Heart left ventricle (tissue), 16 donors: ENCODE measurements at regions not wholly inside any gene's neighbourhood (a gene's known extent, or its start where the extent isn't known, plus 50 kb on each side); places are given as distances from the start of the nearest gene placed in this dataset.
A peak's percentile ranks its signal among the peaks of the same experiment; 100 is the strongest.

Source experiments
- ATAC-seq, 4 donors: fragments of 200-7000 bp; cut with Tn5 transposase; one replicate each; pipeline ENCODE4 v1.9.1; 2020 to 2022; ENCODE audit warnings: moderate library complexity in 4 of 4, mild to moderate bottlenecking in 3 of 4, moderate number of reproducible peaks in 1 of 4
- DNase-seq, 5 donors: peaks; one replicate each; pipeline ENCODE4 v3.0.0-alpha.2; 2020
- H3K27ac ChIP-seq, 12 donors: fragments of 200-600 bp; sonication (generic) in 4 of 12; one replicate each; pipeline versions ENCODE4 v1.5.0 to v1.8.0; 2016 to 2022; ENCODE audit warnings: mild to moderate bottlenecking in 2 of 12
- H3K27me3 ChIP-seq, 9 donors: fragments of 200-600 bp; sonication (generic) in 2 of 9; one replicate each; pipeline versions ENCODE4 v1.5.1 to v1.8.0; 2016 to 2022; ENCODE audit warnings: mild to moderate bottlenecking in 3 of 9
- H3K36me3 ChIP-seq, 9 donors: fragments of 200-600 bp; sonication (generic) in 2 of 9; one replicate each; pipeline versions ENCODE4 v1.5.0 to v1.8.0; 2018 to 2022; ENCODE audit warnings: mild to moderate bottlenecking in 2 of 9
- H3K4me1 ChIP-seq, 12 donors: fragments of 200-600 bp; sonication (generic) in 4 of 12; one replicate each; pipeline versions ENCODE4 v1.5.0 to v1.8.0; 2016 to 2022; ENCODE audit warnings: mild to moderate bottlenecking in 3 of 12
- H3K4me3 ChIP-seq, 12 donors: fragments of 200-600 bp; sonication (generic) in 4 of 12; one replicate each; pipeline versions ENCODE4 v1.5.0 to v1.8.0; 2017 to 2022; ENCODE audit warnings: mild to moderate bottlenecking in 9 of 12, moderate library complexity in 4 of 12
- H3K9me3 ChIP-seq, 12 donors: fragments of 200-600 bp; sonication (generic) in 4 of 12; one replicate each; pipeline versions ENCODE4 v1.5.0 to v1.8.0; 2016 to 2022; ENCODE audit warnings: mild to moderate bottlenecking in 1 of 12
- CTCF ChIP-seq, 12 donors: fragments of 200-600 bp; sonication (generic) in 4 of 12; IDR thresholded peaks; one replicate each; pipeline versions ENCODE4 v1.5.0 to v1.8.0; 2018 to 2022; ENCODE audit warnings: antibody characterized with exemption in 12 of 12, mild to moderate bottlenecking in 5 of 12
- POLR2A ChIP-seq, 2 donors: fragments of 450-650 bp; IDR thresholded peaks; one replicate each; pipeline ENCODE4 v1.6.1; 2017; ENCODE audit warnings: antibody characterized with exemption in 2 of 2, mild to moderate bottlenecking in 2 of 2, moderate library complexity in 2 of 2
- WGBS, 4 donors: extraction: QIAGEN DNeasy Blood & Tissue Kit in 2 of 4; methylation state at CpG; one replicate each; pipeline versions ENCODE4 v1.1.5 to v1.1.7; 2013 to 2018; 5-methylcytosine and 5-hydroxymethylcytosine counted together
- intact Hi-C, 10 donors: fragments of 100-400 bp; cut with DNase I; formaldehyde crosslinking; loops; one replicate each; pipeline versions ENCODE4 v1.11.1 to v1.14.2; 2022
- donor health status: ischemic (EF 13 %, LVEDD 7.1; RV severe dilation, severe dysfunction).
- donor health status: healthy with polysubstance abuse.
- donor health status: DM: no; HTN: yes; CAD: no.
- donor health status: DM: no; HTN: no; CAD: no.
- donor health status: ischemic (EF 25% LVEDD 6.9; RV normal size, moderate dysfunction).
- donor health status: ischemic (EF 25% LVEDD 5.7; RV mildly dilated, moderate dysfunction).
- donor health status: healthy.
- donor health status: DM: yes; HTN: yes; CAD: no.
- donor health status: ischemic (EF 35%, LVEDD 5.7; RV mildly dilated, moderate dysfunction).
- donor health status: nonischemic (EF 11% LVEDD 7.7; RV severe dilation, severe dysfunction).
- donor health status: DM: yes; HTN: yes; CAD: no.
- donor health status: PGD.
- donor health status: ischemic (EF 29% LVEDD 5.4; RV normal size, mild dysfunction).
- donor health status: nonischemic (EF 23%, LVEDD 6.1; RV moderate dilation, normal function).

- Histone ChIP-seq H3K36me3 (no peaks in the 10 kb centered on the region), H3K27ac (no peak overlapping the region), H3K4me3 (no peak overlapping the region), H3K27me3 (peaks cover 0 to 11% (median 0%) of the 10 kb centered on the region in 9 donors), H3K9me3 (peaks cover 0 to 7% (median 0%) of the 10 kb centered on the region in 12 donors), H3K4me1 (peaks cover 0 to 7% (median 0%) of the 10 kb centered on the region in 12 donors)
- intact Hi-C loops, result no loop called here
- WGBS, 4 donors, result 7 to 13% (median 10%) methylated on average over 4 of the region's 4 CpGs
- DNase-seq (no peak), ATAC-seq (peak in 1 of 4 donors; percentile 36)
- TF ChIP-seq POLR2A (IDR thresholded peaks at IDR 0.05) (no peak), CTCF (IDR thresholded peaks at IDR 0.05) (no peak)
These were observed 192.8 kb upstream of the TBC1D5 start for GRCh38 chr3:17935222-17935621.

DNA sequence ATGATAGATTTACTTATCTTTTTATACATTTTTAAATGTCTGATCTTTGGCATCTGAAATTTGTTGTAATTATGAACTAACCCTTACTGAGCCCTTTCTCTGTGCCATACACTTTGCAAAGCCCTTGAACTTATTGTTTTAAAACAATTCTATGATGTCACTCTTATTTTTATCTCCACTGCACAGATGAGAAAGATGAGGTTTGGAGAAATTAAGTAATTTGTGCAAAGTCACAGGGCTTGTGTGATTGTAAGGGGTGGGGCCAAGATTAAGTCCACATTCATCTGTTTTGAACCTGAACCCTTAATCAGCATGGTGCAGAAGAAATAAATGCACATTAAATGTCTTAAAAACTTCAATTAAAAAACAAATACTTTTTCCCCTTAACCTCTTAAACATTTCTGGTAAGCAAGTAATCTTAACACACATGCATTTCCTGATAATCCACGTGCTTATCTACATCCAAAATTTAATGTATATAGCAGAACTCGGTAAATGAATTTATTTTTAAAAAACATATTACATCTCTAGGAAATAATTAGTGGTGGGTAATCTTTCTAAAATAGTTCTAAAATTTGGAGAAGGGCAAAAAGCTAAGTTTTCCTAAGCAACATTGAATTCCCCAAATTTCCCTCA lies 189.8 kb upstream of the TBC1D5 start:
- H3K4me1 ChIP-seq, result no peaks in the 10 kb centered on the region
- DNase-seq, result no peak
- no peaks in the 10 kb centered on the region for H3K36me3 ChIP-seq
- no peak overlapping the region for H3K4me3 ChIP-seq
- no peak overlapping the region for H3K27ac ChIP-seq
- WGBS, 4 donors, result 63 to 66% (median 63%) methylated on average over 2 of the region's 2 CpGs
- intact Hi-C loops, result no loop called here
- H3K9me3 ChIP-seq, result peaks cover 0 to 7% (median 0%) of the 10 kb centered on the region in 12 donors
- TF ChIP-seq POLR2A (IDR thresholded peaks at IDR 0.05), result no peak
- TF ChIP-seq CTCF (IDR thresholded peaks at IDR 0.05), result no peak
- H3K27me3 ChIP-seq, result peaks cover 0 to 11% (median 0%) of the 10 kb centered on the region in 9 donors
- no peak for ATAC-seq

DNA sequence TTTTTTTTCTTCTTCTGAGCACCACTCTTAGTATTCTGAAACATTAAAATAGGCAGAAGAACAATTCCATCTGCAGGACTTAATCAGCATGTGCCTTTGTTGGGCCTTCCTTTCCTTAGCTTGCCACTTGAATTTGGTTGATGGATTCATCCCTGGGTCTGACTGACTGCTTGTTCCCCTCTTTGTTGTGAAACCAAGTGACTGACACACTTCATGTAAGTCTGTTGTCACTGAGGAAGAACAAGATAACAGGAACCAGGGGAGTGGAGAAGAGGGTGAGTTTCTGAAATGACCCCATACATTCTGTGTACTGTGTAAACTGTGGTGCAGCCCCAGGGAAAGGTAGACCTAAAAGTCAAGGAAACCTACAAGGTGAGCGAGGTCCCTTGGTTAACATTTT lies 188.7 kb upstream of the TBC1D5 start:
- no peaks in the 10 kb centered on the region for H3K36me3 ChIP-seq
- H3K4me3 ChIP-seq, result no peak overlapping the region
- peaks cover 0 to 11% (median 0%) of the 10 kb centered on the region in 9 donors for H3K27me3 ChIP-seq
- ATAC-seq (no peak), DNase-seq (no peak)
- H3K9me3 ChIP-seq, result peaks cover 0 to 7% (median 0%) of the 10 kb centered on the region in 12 donors
- no peak for TF ChIP-seq POLR2A (IDR thresholded peaks at IDR 0.05)
- TF ChIP-seq CTCF (IDR thresholded peaks at IDR 0.05), result no peak
- intact Hi-C loops, result no loop called here
- no peak overlapping the region for H3K27ac ChIP-seq
- no peaks in the 10 kb centered on the region for H3K4me1 ChIP-seq
- whole genome bisulfite sequencing, 4 donors, result 90 to 100% (median 94%) methylated on average over 1 of the region's 1 CpG

- H3K4me1 ChIP-seq, result no peaks in the 10 kb centered on the region
- 85 to 90% (median 87%) methylated on average over 4 of the region's 4 CpGs for WGBS, 4 donors
- no peaks in the 10 kb centered on the region for H3K36me3 ChIP-seq
- TF ChIP-seq POLR2A (IDR thresholded peaks at IDR 0.05), result no peak
- no peak for TF ChIP-seq CTCF (IDR thresholded peaks at IDR 0.05)
- no peak for ATAC-seq
- H3K27ac ChIP-seq, result no peak overlapping the region
- no peak overlapping the region for H3K4me3 ChIP-seq
- DNase-seq, result no peak
- peaks cover 0 to 7% (median 0%) of the 10 kb centered on the region in 12 donors for H3K9me3 ChIP-seq
- H3K27me3 ChIP-seq, result no peaks in the 10 kb centered on the region
- intact Hi-C loops, result no loop called here
These were observed 186.2 kb upstream of the TBC1D5 start for GRCh38 chr3:17928502-17929145.
